D341Med (cell line): ENCODE measurements at regions not wholly inside any gene's neighbourhood (a gene's known extent, or its start where the extent isn't known, plus 50 kb on each side); places are given as distances from the start of the nearest gene placed in this dataset.

Source experiments
- DNase-seq: peaks from one replicate; pipeline ENCODE4 v3.0.0; 2012; ENCODE audit warnings: low spot score

GRCh38 chr7:31456646-31457368, 57.1 kb upstream of the ITPRID1 start:
- no peak for DNase-seq

DNA sequence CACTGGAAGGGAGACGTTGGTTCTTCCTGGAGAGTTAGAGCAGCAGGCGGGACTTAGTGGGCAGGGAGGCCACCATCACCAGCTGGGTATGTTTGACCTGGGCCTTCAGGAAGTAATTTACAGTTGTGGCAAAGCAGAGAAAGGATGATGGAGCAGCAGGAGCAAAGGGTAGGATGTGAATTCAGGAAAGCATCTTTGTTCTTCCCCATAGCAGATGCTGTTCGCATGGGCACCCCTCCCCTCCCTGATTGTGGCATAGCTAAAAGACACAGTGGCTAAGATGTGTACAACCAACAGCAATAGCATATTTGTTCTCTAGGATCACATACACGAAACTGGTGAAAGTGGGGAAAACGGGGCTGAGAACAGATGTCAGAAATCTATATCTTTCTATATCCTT, 56.3 kb upstream of the ITPRID1 start:
- DNase-seq, result no peak

- DNase-seq, result no peak
Measured at GRCh38 chr7:31458203-31458602, 55.7 kb upstream of the ITPRID1 start.

DNA sequence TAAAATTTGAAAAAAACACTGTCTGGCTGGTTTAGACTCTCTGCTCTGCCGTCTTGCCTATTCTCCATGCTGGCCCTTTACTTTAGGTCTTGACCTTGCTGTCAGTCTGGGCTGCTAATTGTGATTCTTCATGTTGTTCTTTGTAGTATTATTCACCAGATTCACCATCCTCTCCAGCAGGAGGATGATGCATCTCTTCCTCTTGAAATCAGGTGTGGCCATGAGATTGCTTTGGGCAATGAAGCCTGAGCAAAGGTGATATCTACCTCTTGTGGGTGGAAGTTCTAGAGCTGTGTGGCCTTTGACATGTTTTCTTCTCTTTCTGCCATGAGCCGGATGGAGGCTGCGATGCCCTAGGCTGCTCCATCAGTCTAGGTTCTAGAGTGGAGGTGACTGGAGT, 51.3 kb upstream of the ITPRID1 start:
- no peak for DNase-seq
